ENCODE measurements at regions not wholly inside any gene's neighbourhood (a gene's known extent, or its start where the extent isn't known, plus 50 kb on each side); places are given as distances from the start of the nearest gene placed in this dataset.
"Not testable (repeated sequence)": the region's sequence is repeated elsewhere in the genome, so short reads cannot be mapped to it uniquely, and the experiment has no call there.

GRCh38 chr16:88238732-88239274, 144.0 kb upstream of the ZNF469 start:
- H3K4me3 Mint-ChIP-seq, H3K9me3 Mint-ChIP-seq, H3K4me1 Mint-ChIP-seq, H3K27ac Mint-ChIP-seq, POLR2A ChIA-PET, H3K36me3 Mint-ChIP-seq, DNase-seq, ATAC-seq: not testable (repeated sequence)
- H3K27me3 Mint-ChIP-seq = peaks cover 6 to 40% (median 19%) of the 10 kb centered on the region in 5 donors

GRCh38 chr16:88240118-88240517, 142.6 kb upstream of the ZNF469 start:
- Mint-ChIP-seq H3K9me3 (peaks cover 0 to 10% (median 0%) of the 10 kb centered on the region in 9 donors), H3K27me3 (peaks cover 8 to 38% (median 21%) of the 10 kb centered on the region in 5 donors)
- H3K4me1 Mint-ChIP-seq, H3K4me3 Mint-ChIP-seq, H3K27ac Mint-ChIP-seq, H3K36me3 Mint-ChIP-seq, POLR2A ChIA-PET, ATAC-seq, DNase-seq: not testable (repeated sequence)

GRCh38 chr16:88240776-88241175, 142.0 kb upstream of the ZNF469 start:
- ATAC-seq, H3K36me3 Mint-ChIP-seq, H3K27ac Mint-ChIP-seq, H3K4me3 Mint-ChIP-seq, H3K4me1 Mint-ChIP-seq, DNase-seq, POLR2A ChIA-PET: not testable (repeated sequence)
- Mint-ChIP-seq H3K9me3 (peaks cover 0 to 10% (median 0%) of the 10 kb centered on the region in 9 donors), H3K27me3 (peaks cover 6 to 33% (median 18%) of the 10 kb centered on the region in 5 donors)

GRCh38 chr16:88241404-88242311, 141.1 kb upstream of the ZNF469 start:
- POLR2A ChIA-PET, H3K4me1 Mint-ChIP-seq, H3K36me3 Mint-ChIP-seq, H3K4me3 Mint-ChIP-seq, ATAC-seq, DNase-seq, H3K27ac Mint-ChIP-seq: not testable (repeated sequence)
- peaks cover 5 to 31% (median 16%) of the 10 kb centered on the region in 5 donors for H3K27me3 Mint-ChIP-seq
- H3K9me3 Mint-ChIP-seq = peaks cover 0 to 10% (median 0%) of the 10 kb centered on the region in 9 donors

- POLR2A ChIA-PET, H3K4me3 Mint-ChIP-seq, DNase-seq, H3K4me1 Mint-ChIP-seq, ATAC-seq, H3K36me3 Mint-ChIP-seq, H3K27ac Mint-ChIP-seq: not testable (repeated sequence)
- H3K27me3 Mint-ChIP-seq = peaks cover 5 to 31% (median 16%) of the 10 kb centered on the region in 5 donors
- H3K9me3 Mint-ChIP-seq = peaks cover 0 to 10% (median 0%) of the 10 kb centered on the region in 9 donors
Observed at GRCh38 chr16:88242312-88243295, 140.2 kb upstream of the ZNF469 start.

GRCh38 chr16:88243921-88244320, 138.8 kb upstream of the ZNF469 start:
- Mint-ChIP-seq H3K27me3 (peaks cover 1 to 24% (median 10%) of the 10 kb centered on the region in 5 donors), H3K9me3 (peaks cover 0 to 10% (median 0%) of the 10 kb centered on the region in 9 donors)
- H3K27ac Mint-ChIP-seq, POLR2A ChIA-PET, ATAC-seq, H3K4me1 Mint-ChIP-seq, DNase-seq, H3K4me3 Mint-ChIP-seq, H3K36me3 Mint-ChIP-seq: not testable (repeated sequence)

- H3K27ac Mint-ChIP-seq, ATAC-seq, H3K36me3 Mint-ChIP-seq, H3K4me1 Mint-ChIP-seq, DNase-seq, POLR2A ChIA-PET, H3K4me3 Mint-ChIP-seq: not testable (repeated sequence)
- Mint-ChIP-seq H3K27me3 (peaks cover 1 to 19% (median 3%) of the 10 kb centered on the region in 5 donors), H3K9me3 (peaks cover 0 to 10% (median 0%) of the 10 kb centered on the region in 9 donors)
Observed at GRCh38 chr16:88245241-88246081, 137.3 kb upstream of the ZNF469 start.

- H3K9me3 Mint-ChIP-seq = peaks cover 0 to 10% (median 0%) of the 10 kb centered on the region in 9 donors
- POLR2A ChIA-PET, H3K4me3 Mint-ChIP-seq, ATAC-seq, DNase-seq, H3K27ac Mint-ChIP-seq, H3K36me3 Mint-ChIP-seq, H3K27me3 Mint-ChIP-seq, H3K4me1 Mint-ChIP-seq: not testable (repeated sequence)
Observed at GRCh38 chr16:88246955-88247582, 135.7 kb upstream of the ZNF469 start.

- POLR2A ChIA-PET, ATAC-seq, DNase-seq, H3K36me3 Mint-ChIP-seq, H3K4me1 Mint-ChIP-seq, H3K4me3 Mint-ChIP-seq, H3K27me3 Mint-ChIP-seq, H3K27ac Mint-ChIP-seq: not testable (repeated sequence)
- peaks cover 0 to 10% (median 0%) of the 10 kb centered on the region in 9 donors for H3K9me3 Mint-ChIP-seq
Observed at GRCh38 chr16:88247583-88247966, 135.2 kb upstream of the ZNF469 start.

GRCh38 chr16:88248761-88249160, 134.0 kb upstream of the ZNF469 start:
- H3K9me3 Mint-ChIP-seq, POLR2A ChIA-PET, DNase-seq, H3K4me1 Mint-ChIP-seq, H3K27ac Mint-ChIP-seq, ATAC-seq, H3K36me3 Mint-ChIP-seq, H3K27me3 Mint-ChIP-seq, H3K4me3 Mint-ChIP-seq: not testable (repeated sequence)

- H3K4me3 Mint-ChIP-seq, H3K4me1 Mint-ChIP-seq, POLR2A ChIA-PET, H3K9me3 Mint-ChIP-seq, DNase-seq, H3K27ac Mint-ChIP-seq, ATAC-seq, H3K36me3 Mint-ChIP-seq: not testable (repeated sequence)
- H3K27me3 Mint-ChIP-seq = peaks cover under 1 to 14% (median 7%) of the 10 kb centered on the region in 5 donors
Observed at GRCh38 chr16:88250381-88250780, 132.4 kb upstream of the ZNF469 start.

All from naive thymus-derived CD8-positive, alpha-beta T cell (primary cell).